ENCODE measurements at regions not wholly inside any gene's neighbourhood (a gene's known extent, or its start where the extent isn't known, plus 50 kb on each side); places are given as distances from the start of the nearest gene placed in this dataset.
A peak's percentile ranks its signal among the peaks of the same experiment; 100 is the strongest.

DNA sequence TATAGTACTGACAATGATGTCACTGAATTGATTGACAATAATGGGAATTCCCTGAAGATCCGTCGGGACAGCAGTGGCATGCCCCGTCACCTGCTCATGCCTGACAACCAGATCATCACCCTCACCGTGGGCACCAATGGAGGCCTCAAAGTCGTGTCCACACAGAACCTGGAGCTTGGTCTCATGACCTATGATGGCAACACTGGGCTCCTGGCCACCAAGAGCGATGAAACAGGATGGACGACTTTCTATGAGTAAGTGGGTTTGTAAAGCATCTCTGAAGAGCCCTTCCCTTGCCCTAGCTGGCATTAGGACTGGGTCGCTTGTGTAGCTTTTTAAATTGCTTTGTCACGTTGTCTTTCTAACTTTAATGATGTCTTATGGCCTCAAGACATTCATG is 72.7 kb upstream of the WWC1 start:
- no peak for DNase-seq

GRCh38 chr5:168219515-168220410 is 71.7 kb upstream of the WWC1 start:
- DNase-seq = peak; percentile 61

GRCh38 chr5:168224085-168224484 is 67.4 kb upstream of the WWC1 start:
- no peak for DNase-seq

DNA sequence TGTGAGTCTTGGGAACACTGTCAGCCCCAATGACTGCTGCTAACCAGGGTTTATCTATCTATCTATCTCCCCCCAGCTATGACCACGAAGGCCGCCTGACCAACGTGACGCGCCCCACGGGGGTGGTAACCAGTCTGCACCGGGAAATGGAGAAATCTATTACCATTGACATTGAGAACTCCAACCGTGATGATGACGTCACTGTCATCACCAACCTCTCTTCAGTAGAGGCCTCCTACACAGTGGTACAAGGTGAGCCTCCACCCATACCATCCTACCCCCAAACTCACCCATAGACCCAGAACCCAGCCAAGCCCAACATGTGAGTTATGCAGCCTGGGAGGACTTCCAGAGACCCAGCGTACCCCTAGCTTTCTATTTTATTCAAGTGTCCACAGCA is 65.4 kb upstream of the WWC1 start:
- DNase-seq = no peak

DNA sequence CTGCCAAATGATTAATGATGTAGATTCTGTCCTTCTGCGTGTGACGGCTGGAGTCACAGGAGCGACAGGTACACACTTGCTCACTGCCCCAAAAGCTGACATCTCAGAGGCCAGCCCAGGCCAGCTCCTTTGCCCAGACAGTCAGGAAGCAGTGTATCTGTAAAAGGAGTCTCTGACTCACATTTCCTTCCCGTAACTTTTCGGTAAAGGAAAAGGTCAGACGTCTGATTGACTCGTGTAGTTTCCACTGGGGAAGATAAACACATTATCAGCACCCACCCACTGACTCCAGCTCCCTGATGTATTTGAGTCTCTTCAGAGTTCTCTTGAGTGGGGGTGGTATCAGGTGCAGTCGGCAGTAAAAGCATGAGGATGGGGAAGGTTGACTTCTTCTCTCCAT is 64.4 kb upstream of the WWC1 start:
- no peak for DNase-seq

- DNase-seq = no peak
These were observed 63.4 kb upstream of the WWC1 start for GRCh38 chr5:168227973-168228615.

GRCh38 chr5:168228668-168229067 is 62.8 kb upstream of the WWC1 start:
- DNase-seq = no peak

DNA sequence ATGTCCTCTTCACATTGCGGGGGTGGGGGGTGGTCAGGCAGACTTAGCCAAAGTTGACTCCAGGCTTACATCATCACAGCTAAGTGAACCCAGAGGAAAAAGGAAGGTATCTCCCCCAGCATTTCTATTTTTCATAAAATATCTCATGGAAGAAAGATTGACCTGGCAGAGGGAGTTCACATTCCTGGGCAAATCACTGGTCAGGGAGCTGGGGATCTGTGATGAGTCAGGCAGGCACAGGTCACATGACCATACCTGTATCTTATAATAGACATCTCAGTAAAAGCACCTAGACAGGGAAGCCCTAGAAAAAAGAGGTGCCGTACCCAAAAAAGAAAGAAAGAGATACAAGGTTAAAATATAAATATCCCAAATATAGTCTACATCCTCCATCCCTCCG is 57.3 kb upstream of the WWC1 start:
- DNase-seq = no peak

GRCh38 chr5:168238463-168238862 is 53.0 kb upstream of the WWC1 start:
- DNase-seq = no peak

DNA sequence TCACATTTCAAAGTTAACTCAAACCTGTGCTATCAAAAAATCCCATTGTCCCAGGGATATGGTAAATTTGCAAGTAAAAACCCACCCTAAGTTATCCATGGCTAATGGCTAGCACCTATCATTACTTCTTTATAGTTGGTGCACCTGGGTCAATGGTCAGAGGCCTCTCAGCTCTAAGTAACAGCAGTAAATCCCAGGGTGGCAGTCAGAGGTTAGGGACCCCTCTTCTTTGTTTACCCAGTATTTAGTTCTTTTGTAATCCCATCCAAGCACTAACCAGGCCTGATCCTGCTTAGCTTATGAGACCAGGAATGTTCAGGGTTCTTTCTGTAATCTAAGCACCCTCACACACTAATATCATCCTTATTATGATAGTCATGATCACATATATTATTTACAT is 52.1 kb upstream of the WWC1 start:
- DNase-seq = no peak
